Small intestine (tissue), 7 donors: ENCODE measurements at regions not wholly inside any gene's neighbourhood (a gene's known extent, or its start where the extent isn't known, plus 50 kb on each side); places are given as distances from the start of the nearest gene placed in this dataset.

Experiments
- DNase-seq, 2 donors: peaks; one replicate each; pipeline versions ENCODE4 v3.0.0 to v3.0.0-alpha.2; 2013
- FAIRE-seq: peaks from 2 replicates; lab custom pipeline; 2012; peaks lifted over from hg19 to GRCh38; lab: Jason Lieb, UNC
- H3K27ac ChIP-seq, 3 donors: one replicate each; pipeline ENCODE4 v1.5.1; 2013; ENCODE audit warnings: low read length in 2 of 3, mild to moderate bottlenecking in 2 of 3, control low read depth in 1 of 3, inconsistent platforms in 1 of 3, low read depth in 1 of 3, moderate library complexity in 1 of 3
- H3K27me3 ChIP-seq, 3 donors: one replicate each; pipeline ENCODE4 v1.6.1; 2013; ENCODE audit warnings: low read length in 3 of 3, inconsistent platforms in 1 of 3; ENCODE audit not compliant: control insufficient read depth in 3 of 3, insufficient read depth in 3 of 3
- H3K36me3 ChIP-seq, 3 donors: one replicate each; pipeline ENCODE4 v1.6.1; 2013; ENCODE audit warnings: low read length in 3 of 3, inconsistent platforms in 1 of 3, low read depth in 1 of 3, mild to moderate bottlenecking in 1 of 3, moderate library complexity in 1 of 3; ENCODE audit not compliant: control insufficient read depth in 3 of 3, insufficient read depth in 2 of 3
- H3K4me1 ChIP-seq, 3 donors: one replicate each; pipeline ENCODE4 v1.6.1; 2013; ENCODE audit warnings: low read length in 2 of 3, inconsistent platforms in 1 of 3, low read depth in 1 of 3, mild to moderate bottlenecking in 1 of 3, moderate library complexity in 1 of 3; ENCODE audit not compliant: control insufficient read depth in 3 of 3, insufficient read depth in 2 of 3
- H3K4me3 ChIP-seq, 3 donors: one replicate each; pipeline ENCODE4 v1.5.1; 2013; ENCODE audit warnings: low read length in 3 of 3, control low read depth in 1 of 3, inconsistent platforms in 1 of 3, low read depth in 1 of 3, mild to moderate bottlenecking in 1 of 3, moderate library complexity in 1 of 3
- H3K9me3 ChIP-seq, 2 donors: one replicate each; pipeline ENCODE4 v1.6.1; 2013; ENCODE audit warnings: low read depth in 1 of 2, low read length in 1 of 2; ENCODE audit not compliant: control insufficient read depth in 2 of 2, insufficient read depth in 1 of 2
- WGBS, 3 donors: extraction: QIAGEN DNeasy Blood & Tissue Kit; methylation state at CpG; one replicate each; pipeline ENCODE4 v1.1.7; 2013; 5-methylcytosine and 5-hydroxymethylcytosine counted together
- donor health status: healthy with polysubstance abuse.
- donor health status: control.
- donor health status: control.
- donor health status: Bipolar disorder and iron deficiency.
- donor health status: healthy.

- no peak overlapping the region for H3K4me3 ChIP-seq
- H3K27me3 ChIP-seq, result no peaks in the 10 kb centered on the region
- FAIRE-seq, result no peak
- DNase-seq, result no peak
- H3K27ac ChIP-seq, result no peak overlapping the region
- H3K4me1 ChIP-seq, result no peaks in the 10 kb centered on the region
- WGBS, 3 donors, result 64 to 93% (median 65%) methylated on average over 1 of the region's 1 CpG
- H3K36me3 ChIP-seq, result no peaks in the 10 kb centered on the region
- no peaks in the 10 kb centered on the region for H3K9me3 ChIP-seq
These were observed 567.3 kb upstream of the GHITM start for GRCh38 chr10:83572036-83572435.

- 37 to 67% (median 64%) methylated on average over 1 of the region's 1 CpG for WGBS, 3 donors
- DNase-seq (no peak), FAIRE-seq (no peak)
- peaks cover 0 to 2% of the 10 kb centered on the region in 2 donors for H3K9me3 ChIP-seq
- H3K36me3 ChIP-seq, result no peaks in the 10 kb centered on the region
- H3K4me3 ChIP-seq, result no peak overlapping the region
- no peaks in the 10 kb centered on the region for H3K4me1 ChIP-seq
- no peaks in the 10 kb centered on the region for H3K27me3 ChIP-seq
- H3K27ac ChIP-seq, result no peak overlapping the region
These were observed 564.5 kb upstream of the GHITM start for GRCh38 chr10:83574770-83575169.

DNA sequence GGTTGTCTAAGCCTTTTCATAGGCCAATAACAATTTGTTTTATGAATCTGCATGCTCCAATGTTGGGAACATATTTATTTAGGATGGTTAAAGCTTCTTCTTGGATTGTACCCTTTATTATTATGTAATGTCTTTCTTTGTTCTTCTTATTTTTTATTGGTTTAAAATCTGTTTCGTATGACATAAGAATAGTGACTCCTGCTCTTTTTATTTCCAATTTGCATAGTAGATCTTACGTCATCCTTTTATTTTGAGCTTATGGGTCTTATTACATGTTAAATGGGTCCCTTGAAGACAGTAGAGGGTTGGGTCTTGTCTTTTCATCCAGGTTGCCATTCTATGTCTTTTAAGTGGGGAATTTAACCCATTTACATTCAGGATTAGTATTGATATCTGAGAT, 561.9 kb upstream of the GHITM start:
- Histone ChIP-seq H3K27ac (no peak overlapping the region), H3K36me3 (no peaks in the 10 kb centered on the region), H3K9me3 (peaks cover 0 to 4% of the 10 kb centered on the region in 2 donors), H3K4me1 (no peaks in the 10 kb centered on the region), H3K27me3 (no peaks in the 10 kb centered on the region), H3K4me3 (no peak overlapping the region)
- DNase-seq (no peak), FAIRE-seq (no peak)
- 87 to 93% (median 91%) methylated on average over 2 of the region's 2 CpGs for WGBS, 3 donors

GRCh38 chr10:83580373-83581012, 558.8 kb upstream of the GHITM start:
- Histone ChIP-seq H3K36me3 (no peaks in the 10 kb centered on the region), H3K4me1 (no peaks in the 10 kb centered on the region), H3K27me3 (no peaks in the 10 kb centered on the region), H3K27ac (no peak overlapping the region), H3K4me3 (no peak overlapping the region), H3K9me3 (peaks cover 0 to 4% of the 10 kb centered on the region in 2 donors)
- DNase-seq (no peak), FAIRE-seq (no peak)
- WGBS, 3 donors, result 76 to 84% (median 77%) methylated on average over 4 of the region's 4 CpGs

GRCh38 chr10:83582407-83583095, 556.8 kb upstream of the GHITM start:
- no peaks in the 10 kb centered on the region for H3K27me3 ChIP-seq
- peaks cover 0 to 4% of the 10 kb centered on the region in 2 donors for H3K9me3 ChIP-seq
- H3K27ac ChIP-seq, result no peak overlapping the region
- no peak overlapping the region for H3K4me3 ChIP-seq
- DNase-seq (no peak), FAIRE-seq (no peak)
- WGBS, 3 donors, result 37 to 62% (median 46%) methylated on average over 3 of the region's 3 CpGs
- H3K4me1 ChIP-seq, result no peaks in the 10 kb centered on the region
- H3K36me3 ChIP-seq, result no peaks in the 10 kb centered on the region

DNA sequence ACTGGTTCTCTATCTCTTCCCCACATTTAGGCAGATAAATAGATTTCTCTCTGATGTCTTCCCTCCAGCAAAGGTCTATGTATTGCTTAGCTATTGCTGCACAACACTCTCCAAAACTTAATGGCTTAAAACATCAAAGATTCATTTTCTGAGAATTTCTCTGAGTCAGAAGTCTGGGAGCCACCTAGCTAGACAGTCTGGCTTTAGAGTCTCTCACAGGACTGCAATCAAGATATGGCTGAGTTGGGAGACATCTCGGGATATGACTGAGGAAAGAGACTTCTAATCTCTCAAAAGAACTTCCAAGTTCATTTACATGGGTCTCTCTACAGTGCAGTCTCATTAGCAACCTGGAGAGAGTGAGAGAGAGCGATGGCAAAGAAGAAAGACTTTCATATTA, 553.6 kb upstream of the GHITM start:
- Histone ChIP-seq H3K27ac (no peak overlapping the region), H3K27me3 (no peaks in the 10 kb centered on the region), H3K4me1 (no peaks in the 10 kb centered on the region), H3K36me3 (no peaks in the 10 kb centered on the region), H3K4me3 (no peak overlapping the region), H3K9me3 (peaks cover 0 to 2% of the 10 kb centered on the region in 2 donors)
- FAIRE-seq, result no peak
- DNase-seq, result no peak
- WGBS, 3 donors, result 66 to 74% (median 69%) methylated on average over 2 of the region's 2 CpGs

DNA sequence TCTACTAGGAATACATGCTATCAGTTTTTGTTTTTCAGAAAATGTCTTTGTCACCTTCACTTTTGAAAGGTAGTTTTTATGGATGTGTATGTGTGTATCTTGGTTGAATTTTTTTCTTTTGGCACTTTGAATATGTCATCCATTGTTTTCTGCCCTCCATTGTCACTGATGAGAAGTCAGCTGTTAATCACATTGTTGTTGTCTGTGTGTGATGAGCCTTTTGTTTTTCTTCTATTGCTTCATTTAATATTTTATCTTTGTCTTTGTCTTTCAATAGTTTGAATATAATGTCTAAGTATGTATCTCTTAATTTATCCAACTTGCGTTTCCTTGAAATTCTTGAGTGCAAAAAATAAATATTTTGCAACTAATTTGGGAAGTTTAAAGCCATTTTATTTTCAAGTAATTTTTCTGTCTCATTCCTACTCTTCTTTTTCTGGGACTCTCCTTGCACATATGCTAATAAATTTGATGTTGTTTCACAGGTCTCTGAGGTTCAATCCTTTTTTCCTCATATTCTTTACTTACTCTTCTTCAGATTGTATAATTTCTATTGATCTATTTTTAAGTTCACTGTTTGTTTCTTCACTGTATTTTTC, 546.9 kb upstream of the GHITM start:
- Histone ChIP-seq H3K27ac (no peak overlapping the region), H3K36me3 (no peaks in the 10 kb centered on the region), H3K27me3 (no peaks in the 10 kb centered on the region), H3K4me1 (no peaks in the 10 kb centered on the region), H3K9me3 (peaks cover 0 to 7% of the 10 kb centered on the region in 2 donors), H3K4me3 (no peak overlapping the region)
- no peak for FAIRE-seq
- no peak for DNase-seq
- 87 to 94% (median 91%) methylated on average over 1 of the region's 1 CpG for WGBS, 3 donors

- H3K27me3 ChIP-seq, result no peaks in the 10 kb centered on the region
- FAIRE-seq, result no peak
- 39 to 66% (median 53%) methylated on average over 1 of the region's 1 CpG for WGBS, 3 donors
- no peaks in the 10 kb centered on the region for H3K36me3 ChIP-seq
- no peak for DNase-seq
- no peak overlapping the region for H3K27ac ChIP-seq
- H3K4me1 ChIP-seq, result no peaks in the 10 kb centered on the region
- H3K4me3 ChIP-seq, result no peak overlapping the region
- no peaks in the 10 kb centered on the region for H3K9me3 ChIP-seq
These were observed 535.6 kb upstream of the GHITM start for GRCh38 chr10:83603708-83604107.
